HEK293 (cell line): ENCODE measurements at regions not wholly inside any gene's neighbourhood (a gene's known extent, or its start where the extent isn't known, plus 50 kb on each side); places are given as distances from the start of the nearest gene placed in this dataset.

Experiments used
- CTCF ChIA-PET: fragments of 350-600 bp; formaldehyde crosslinking; extraction: SDS; loops from one replicate; lab custom pipeline; 2021; ENCODE audit warnings: antibody characterized with exemption; lab: Yijun Ruan, JAX
- POLR2A ChIA-PET: fragments of 300-600 bp; formaldehyde crosslinking; extraction: SDS; loops from one replicate; lab custom pipeline; 2020; ENCODE audit warnings: antibody characterized with exemption, inconsistent platforms; lab: Yijun Ruan, JAX
- H3K27ac ChIP-seq: fragments of 200-500 bp; sonication (Bioruptor generic); 2 replicates; pipeline ENCODE4 v1.5.1; 2014; ENCODE audit warnings: low read depth, low read length, control low read depth, inconsistent platforms; ENCODE audit errors: extremely low read depth
- H3K36me3 ChIP-seq, 2 experiments: fragments of 200-500 bp in 1 of 2; sonication (Bioruptor generic) in 1 of 2; 1 replicate in 1 of 2; 2 replicates in 1 of 2; pipeline ENCODE4 v1.5.1; 2014 to 2017; ENCODE audit warnings: inconsistent platforms in 2 of 2, low read length in 2 of 2; ENCODE audit not compliant: control insufficient read depth in 2 of 2, insufficient read depth in 1 of 2
- H3K4me1 ChIP-seq: fragments of 200-500 bp; sonication (Bioruptor generic); 2 replicates; pipeline ENCODE4 v1.5.1; 2014; ENCODE audit warnings: mild to moderate bottlenecking, low read length, inconsistent platforms; ENCODE audit not compliant: control insufficient read depth, insufficient read depth
- H3K4me3 ChIP-seq: 2 replicates; pipeline ENCODE4 v1.5.1; 2011; ENCODE audit warnings: low read depth, mild to moderate bottlenecking, control low read depth, low read length, moderate library complexity
- H3K9me3 ChIP-seq: fragments of 200-500 bp; sonication (Bioruptor generic); 2 replicates; pipeline ENCODE4 v1.5.1; 2014; ENCODE audit warnings: low read depth, low read length, inconsistent platforms; ENCODE audit not compliant: control insufficient read depth, insufficient read depth
- INSM2 ChIP-seq: fragments of 450-650 bp; formaldehyde crosslinking; IDR thresholded peaks from 2 replicates; pipeline ENCODE4 v1.5.1; 2016; ENCODE audit warnings: missing biosample characterization, missing genetic modification characterization
- MYNN ChIP-seq: fragments of 450-650 bp; formaldehyde crosslinking; IDR thresholded peaks from 2 replicates; pipeline ENCODE4 v1.5.1; 2016; ENCODE audit warnings: missing biosample characterization, missing genetic modification characterization, borderline replicate concordance
- PRDM2 ChIP-seq: fragments of 450-650 bp; formaldehyde crosslinking; IDR thresholded peaks from 2 replicates; pipeline ENCODE4 v1.5.1; 2016; ENCODE audit warnings: missing biosample characterization, missing genetic modification characterization, borderline replicate concordance
- SCRT2 ChIP-seq: fragments of 450-650 bp; formaldehyde crosslinking; IDR thresholded peaks from 2 replicates; pipeline ENCODE4 v1.5.1; 2016; ENCODE audit warnings: missing biosample characterization, missing genetic modification characterization
- SP3 ChIP-seq: fragments of 450-650 bp; formaldehyde crosslinking; IDR thresholded peaks from 2 replicates; pipeline ENCODE4 v1.5.1; 2016; ENCODE audit warnings: missing biosample characterization, missing genetic modification characterization
- ZBTB10 ChIP-seq: fragments of 450-650 bp; formaldehyde crosslinking; IDR thresholded peaks from 2 replicates; pipeline ENCODE4 v1.5.1; 2016; ENCODE audit warnings: missing biosample characterization, missing genetic modification characterization
- ZBTB20 ChIP-seq: fragments of 450-650 bp; formaldehyde crosslinking; IDR thresholded peaks from 2 replicates; pipeline ENCODE4 v1.5.1; 2016; ENCODE audit warnings: missing biosample characterization, missing genetic modification characterization
- ZFP37 ChIP-seq: fragments of 450-650 bp; formaldehyde crosslinking; IDR thresholded peaks from 2 replicates; pipeline ENCODE4 v1.5.1; 2016; ENCODE audit warnings: missing biosample characterization, missing genetic modification characterization
- ZIC2 ChIP-seq: fragments of 450-650 bp; formaldehyde crosslinking; IDR thresholded peaks from 2 replicates; pipeline ENCODE4 v1.5.1; 2016; ENCODE audit warnings: missing biosample characterization, missing genetic modification characterization
- ZNF146 ChIP-seq: fragments of 450-650 bp; formaldehyde crosslinking; IDR thresholded peaks from 2 replicates; pipeline ENCODE4 v1.5.1; 2016; ENCODE audit warnings: missing biosample characterization, missing genetic modification characterization
- ZNF221 ChIP-seq: fragments of 450-650 bp; formaldehyde crosslinking; IDR thresholded peaks from 2 replicates; pipeline ENCODE4 v1.5.1; 2017; ENCODE audit warnings: missing biosample characterization, missing genetic modification characterization, borderline replicate concordance
- ZNF37A ChIP-seq: fragments of 450-650 bp; IDR thresholded peaks from 2 replicates; pipeline ENCODE4 v1.5.1; 2018; ENCODE audit warnings: missing biosample characterization, missing genetic modification characterization
- ZNF473 ChIP-seq: fragments of 450-650 bp; formaldehyde crosslinking; IDR thresholded peaks from 2 replicates; pipeline ENCODE4 v1.5.1; 2017; ENCODE audit warnings: missing biosample characterization, missing genetic modification characterization
- ZNF48 ChIP-seq: fragments of 450-650 bp; formaldehyde crosslinking; IDR thresholded peaks from 2 replicates; pipeline ENCODE4 v1.5.1; 2016; ENCODE audit warnings: missing biosample characterization, missing genetic modification characterization
- ZNF571 ChIP-seq: fragments of 450-650 bp; formaldehyde crosslinking; IDR thresholded peaks from 2 replicates; pipeline ENCODE4 v1.5.0; 2017; ENCODE audit warnings: missing biosample characterization, missing genetic modification characterization
- ZNF621 ChIP-seq: fragments of 450-650 bp; formaldehyde crosslinking; IDR thresholded peaks from 2 replicates; pipeline ENCODE4 v1.5.1; 2017; ENCODE audit warnings: missing biosample characterization, missing genetic modification characterization
- ZNF658 ChIP-seq: fragments of 450-650 bp; formaldehyde crosslinking; IDR thresholded peaks from 2 replicates; pipeline ENCODE4; 2016; ENCODE audit warnings: missing biosample characterization, missing genetic modification characterization
- ZNF777 ChIP-seq: fragments of 450-650 bp; formaldehyde crosslinking; IDR thresholded peaks from 2 replicates; pipeline ENCODE4 v1.5.1; 2017; ENCODE audit warnings: missing biosample characterization, missing genetic modification characterization, borderline replicate concordance
- ZSCAN16 ChIP-seq: fragments of 450-650 bp; formaldehyde crosslinking; IDR thresholded peaks from 2 replicates; pipeline ENCODE4 v1.5.1; 2016; ENCODE audit warnings: missing biosample characterization, missing genetic modification characterization
- TF ChIP-seq, protein P1 (sequence below): sonication (generic); formaldehyde crosslinking; IDR thresholded peaks from 2 replicates; pipeline ENCODE4 v1.8.1; 2022; ENCODE audit warnings: mild to moderate bottlenecking, moderate library complexity, missing genetic modification reagents

DNA sequence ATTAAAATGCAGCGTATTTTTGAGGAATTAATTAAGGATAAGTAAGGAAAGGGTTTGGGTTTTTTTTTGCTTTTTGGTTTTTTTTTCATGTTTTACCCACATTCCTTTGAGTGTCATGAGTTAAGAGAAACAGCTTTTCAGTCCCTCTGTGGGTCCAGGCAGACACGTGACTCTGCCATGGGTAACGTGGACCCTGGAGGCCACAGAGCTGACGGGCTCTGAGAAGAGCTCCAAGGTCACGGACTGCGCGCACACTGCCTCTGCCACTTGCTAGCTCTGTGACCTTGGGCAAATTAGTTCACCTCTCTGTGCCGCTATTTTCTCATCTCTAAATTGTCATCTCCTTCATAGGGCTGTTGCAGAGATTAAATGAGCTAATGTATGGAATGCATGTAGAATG is 588.2 kb upstream of the CDH11 start:
- H3K4me3 ChIP-seq, result no peak overlapping the region
- H3K9me3 ChIP-seq, result no peaks in the 10 kb centered on the region
- H3K4me1 ChIP-seq, result no peaks in the 10 kb centered on the region
- no peaks in the 10 kb centered on the region for H3K36me3 ChIP-seq
- TF ChIP-seq, protein P1, sequence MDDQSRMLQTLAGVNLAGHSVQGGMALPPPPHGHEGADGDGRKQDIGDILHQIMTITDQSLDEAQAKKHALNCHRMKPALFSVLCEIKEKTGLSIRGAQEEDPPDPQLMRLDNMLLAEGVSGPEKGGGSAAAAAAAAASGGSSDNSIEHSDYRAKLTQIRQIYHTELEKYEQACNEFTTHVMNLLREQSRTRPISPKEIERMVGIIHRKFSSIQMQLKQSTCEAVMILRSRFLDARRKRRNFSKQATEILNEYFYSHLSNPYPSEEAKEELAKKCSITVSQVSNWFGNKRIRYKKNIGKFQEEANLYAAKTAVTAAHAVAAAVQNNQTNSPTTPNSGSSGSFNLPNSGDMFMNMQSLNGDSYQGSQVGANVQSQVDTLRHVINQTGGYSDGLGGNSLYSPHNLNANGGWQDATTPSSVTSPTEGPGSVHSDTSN (CRISPR knock-in tag), result no peak
- TF ChIP-seq INSM2 (tag by site-specific recombination), result no peak
- no peak for TF ChIP-seq ZBTB10
- TF ChIP-seq ZNF473 (tag by site-specific recombination), result no peak
- TF ChIP-seq ZSCAN16, result no peak
- TF ChIP-seq ZIC2 (tag by site-specific recombination), result no peak
- TF ChIP-seq ZNF777 (tag by site-specific recombination), result no peak
- TF ChIP-seq SP3 (tag by site-specific recombination), result no peak
- no peak for TF ChIP-seq ZNF48 (tag by site-specific recombination)
- no peak for TF ChIP-seq ZNF37A
- no peak for TF ChIP-seq ZNF146 (tag by site-specific recombination)
- no peak for TF ChIP-seq ZBTB20
- no peak for TF ChIP-seq MYNN (tag by site-specific recombination)
- TF ChIP-seq, all 188 proteins: peak for 0
- POLR2A ChIA-PET, result no interaction called here
- H3K27ac ChIP-seq, result no peak overlapping the region
- CTCF ChIA-PET, result interaction anchor here (0.6 kb wide), 1 partner anchor 71 kb away, joined by 3 read pairs; no protein-coding TSS in a partner anchor

DNA sequence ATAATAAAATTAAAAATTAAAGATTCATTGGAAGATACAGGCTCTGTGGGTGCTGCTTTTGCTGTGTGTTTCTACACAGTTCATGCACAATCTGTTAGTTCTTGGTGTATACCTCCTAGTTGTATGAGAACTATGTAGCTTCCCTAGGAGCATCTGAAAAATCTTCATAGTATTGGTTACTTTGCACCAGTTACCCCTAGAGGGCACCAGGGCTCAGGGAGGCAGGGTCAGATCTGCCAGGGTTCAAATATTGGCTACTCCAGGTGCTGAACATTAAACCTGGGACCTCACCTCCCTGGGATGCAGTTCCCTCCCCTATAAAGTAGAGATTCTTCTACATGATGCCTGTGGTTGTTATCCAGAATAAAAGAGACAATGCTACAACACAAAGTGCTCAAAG is 583.0 kb upstream of the CDH11 start:
- Histone ChIP-seq H3K27ac (no peak overlapping the region), H3K36me3 (no peaks in the 10 kb centered on the region), H3K4me3 (no peak overlapping the region), H3K4me1 (no peaks in the 10 kb centered on the region)
- POLR2A ChIA-PET, result no interaction called here
- CTCF ChIA-PET, result interaction anchor here (0.6 to 1.4 kb wide), 5 partner anchors 9 to 566 kb away, joined by 3 to 4 read pairs (median 3); no protein-coding TSS in a partner anchor
- no peak for TF ChIP-seq ZFP37
- TF ChIP-seq, all 188 proteins: peak for 0
- H3K9me3 ChIP-seq, result no peaks in the 10 kb centered on the region

GRCh38 chr16:65702707-65703402 is 581.0 kb upstream of the CDH11 start:
- Histone ChIP-seq H3K9me3 (no peaks in the 10 kb centered on the region), H3K4me3 (no peak overlapping the region), H3K4me1 (no peaks in the 10 kb centered on the region), H3K27ac (no peak overlapping the region), H3K36me3 (no peaks in the 10 kb centered on the region)
- CTCF ChIA-PET, result no interaction called here
- POLR2A ChIA-PET, result no interaction called here
- TF ChIP-seq ZNF571 (no peak), ZNF48 (tag by site-specific recombination) (no peak), ZNF658 (no peak), ZNF221 (tag by site-specific recombination) (no peak), PRDM2 (tag by site-specific recombination) (no peak), ZNF621 (no peak), SCRT2 (tag by site-specific recombination) (no peak)
